B cell (primary cell): ENCODE measurements at regions not wholly inside any gene's neighbourhood (a gene's known extent, or its start where the extent isn't known, plus 50 kb on each side); places are given as distances from the start of the nearest gene placed in this dataset.

Source experiments
- ATAC-seq: fragments of 200-7000 bp; cut with Tn5 transposase; one replicate; pipeline ENCODE4 v1.10.0; 2021; ENCODE audit warnings: low read depth, mild to moderate bottlenecking, moderate number of reproducible peaks, moderate library complexity
- CTCF ChIA-PET: fragments of 350-600 bp; sonication (Branson Sonifier 250); formaldehyde crosslinking; loops from one replicate; lab custom pipeline; 2021; ENCODE audit warnings: antibody characterized with exemption, inconsistent platforms; lab: Charles Lee
- POLR2A ChIA-PET: fragments of 350-600 bp; sonication (Branson Sonifier 250); formaldehyde crosslinking; loops from one replicate; lab custom pipeline; 2021; ENCODE audit warnings: antibody characterized with exemption; lab: Charles Lee
- DNase-seq: peaks from one replicate; pipeline ENCODE4 v3.0.0; 2013
- H2AFZ ChIP-seq: 2 replicates; pipeline ENCODE4 v1.6.1; 2012; ENCODE audit warnings: mild to moderate bottlenecking, low read depth, low read length; ENCODE audit not compliant: insufficient read depth, poor library complexity, severe bottlenecking
- H3K27ac ChIP-seq, 2 donors: 1 replicate in 1 of 2; 2 replicates in 1 of 2; pipeline ENCODE4 v1.5.1; 2012 to 2013; ENCODE audit warnings: low read length in 2 of 2, mild to moderate bottlenecking in 2 of 2, moderate library complexity in 1 of 2
- H3K27me3 ChIP-seq, 4 experiments: fragments of 200-600 bp in 1 of 4; sonication (generic) in 1 of 4; replicated peaks in 1 of 4; 1 replicate in 2 of 4; 2 replicates in 2 of 4; pipeline versions ENCODE4 v1.6.1 to v1.7.0; 2013 to 2016; ENCODE audit warnings: low read length in 3 of 4, mild to moderate bottlenecking in 2 of 4, mixed read lengths in 1 of 4, moderate library complexity in 1 of 4; ENCODE audit not compliant: insufficient read depth in 4 of 4, control insufficient read depth in 3 of 4; ENCODE audit errors: control extremely low read depth in 1 of 4
- H3K36me3 ChIP-seq, 2 experiments: replicated peaks in 1 of 2; 1 replicate in 1 of 2; 2 replicates in 1 of 2; pipeline versions ENCODE4 v1.6.1 to v1.7.1; 2013; ENCODE audit warnings: low read length in 1 of 2; ENCODE audit not compliant: insufficient read depth in 2 of 2, control insufficient read depth in 1 of 2; ENCODE audit errors: control extremely low read depth in 1 of 2, extremely low read depth in 1 of 2
- H3K4me1 ChIP-seq, 2 donors: fragments of 200-600 bp in 1 of 2; sonication (generic) in 1 of 2; 1 replicate in 1 of 2; 2 replicates in 1 of 2; pipeline versions ENCODE4 v1.5.1 to v1.6.1; 2013 to 2017; ENCODE audit warnings: low read length in 2 of 2; ENCODE audit not compliant: control insufficient read depth in 2 of 2, insufficient read depth in 2 of 2
- H3K4me2 ChIP-seq: replicated peaks from 2 replicates; pipeline ENCODE3; 2012; ENCODE audit warnings: mild to moderate bottlenecking, low read depth, low read length; ENCODE audit not compliant: poor library complexity, severe bottlenecking
- H3K4me3 ChIP-seq, 5 experiments: fragments of 200-600 bp in 1 of 5; sonication (generic) in 1 of 5; 1 replicate in 3 of 5; 2 replicates in 2 of 5; pipeline versions ENCODE4 v1.5.1 to v1.7.0; 2011 to 2016; ENCODE audit warnings: low read length in 4 of 5, mild to moderate bottlenecking in 4 of 5, low read depth in 2 of 5, control low read depth in 1 of 5, moderate library complexity in 1 of 5; ENCODE audit not compliant: insufficient read depth in 1 of 5; ENCODE audit errors: control extremely low read depth in 1 of 5, extremely low read depth in 1 of 5
- H3K79me2 ChIP-seq: fragments of 200-600 bp; sonication (generic); one replicate; pipeline ENCODE4 v1.6.0; 2016; ENCODE audit warnings: low read length; ENCODE audit not compliant: control insufficient read depth, insufficient read depth
- H3K9ac ChIP-seq: fragments of 200-600 bp; sonication (generic); 2 replicates; pipeline ENCODE4 v1.6.1; 2017; ENCODE audit warnings: mild to moderate bottlenecking, low read length, moderate library complexity
- H3K9me3 ChIP-seq, 3 donors: one replicate each; pipeline versions ENCODE4 v1.6.1 to v1.7.1; 2013; ENCODE audit warnings: low read length in 2 of 3; ENCODE audit not compliant: control insufficient read depth in 2 of 3, insufficient read depth in 1 of 3; ENCODE audit errors: control extremely low read depth in 1 of 3
- H4K20me1 ChIP-seq: 2 replicates; pipeline ENCODE4 v1.6.0; 2012; ENCODE audit warnings: mild to moderate bottlenecking, low read length; ENCODE audit not compliant: insufficient read depth, control insufficient read depth, poor library complexity, severe bottlenecking
- H3K27ac Mint-ChIP-seq: one replicate; pipeline ENCODE4 v1.8.0; 2021; ENCODE audit warnings: mixed read lengths
- H3K27me3 Mint-ChIP-seq: one replicate; pipeline ENCODE4 v1.8.0; 2021; ENCODE audit warnings: mixed read lengths
- H3K4me1 Mint-ChIP-seq: one replicate; pipeline ENCODE4 v1.8.0; 2021; ENCODE audit warnings: mixed read lengths
- H3K4me3 Mint-ChIP-seq: one replicate; pipeline ENCODE4 v1.8.0; 2021; ENCODE audit warnings: mixed read lengths
- H3K9me3 Mint-ChIP-seq: one replicate; pipeline ENCODE4 v1.8.0; 2022; ENCODE audit warnings: mixed read lengths; ENCODE audit not compliant: insufficient read depth
- EZH2 ChIP-seq: IDR thresholded peaks from 2 replicates; pipeline ENCODE4 v1.6.1; 2012; ENCODE audit warnings: borderline replicate concordance, low read depth, mild to moderate bottlenecking, moderate library complexity, low read length; ENCODE audit not compliant: insufficient read depth, poor library complexity, severe bottlenecking
- WGBS: methylation state at CpG from one replicate; pipeline ENCODE4 v1.1.5; 2013; ENCODE audit warnings: missing lambda C conversion rate; ENCODE audit not compliant: insufficient coverage; 5-methylcytosine and 5-hydroxymethylcytosine counted together
- intact Hi-C: fragments of 100-400 bp; cut with micrococcal nuclease; formaldehyde crosslinking; loops from one replicate; pipeline ENCODE4 v1.10.0; 2022
- TF ChIP-seq, protein P1 (sequence below): fragments of 200-600 bp; IDR thresholded peaks from one replicate; pipeline ENCODE4 v1.8.0; 2022; ENCODE audit warnings: antibody characterized with exemption, mild to moderate bottlenecking

DNA sequence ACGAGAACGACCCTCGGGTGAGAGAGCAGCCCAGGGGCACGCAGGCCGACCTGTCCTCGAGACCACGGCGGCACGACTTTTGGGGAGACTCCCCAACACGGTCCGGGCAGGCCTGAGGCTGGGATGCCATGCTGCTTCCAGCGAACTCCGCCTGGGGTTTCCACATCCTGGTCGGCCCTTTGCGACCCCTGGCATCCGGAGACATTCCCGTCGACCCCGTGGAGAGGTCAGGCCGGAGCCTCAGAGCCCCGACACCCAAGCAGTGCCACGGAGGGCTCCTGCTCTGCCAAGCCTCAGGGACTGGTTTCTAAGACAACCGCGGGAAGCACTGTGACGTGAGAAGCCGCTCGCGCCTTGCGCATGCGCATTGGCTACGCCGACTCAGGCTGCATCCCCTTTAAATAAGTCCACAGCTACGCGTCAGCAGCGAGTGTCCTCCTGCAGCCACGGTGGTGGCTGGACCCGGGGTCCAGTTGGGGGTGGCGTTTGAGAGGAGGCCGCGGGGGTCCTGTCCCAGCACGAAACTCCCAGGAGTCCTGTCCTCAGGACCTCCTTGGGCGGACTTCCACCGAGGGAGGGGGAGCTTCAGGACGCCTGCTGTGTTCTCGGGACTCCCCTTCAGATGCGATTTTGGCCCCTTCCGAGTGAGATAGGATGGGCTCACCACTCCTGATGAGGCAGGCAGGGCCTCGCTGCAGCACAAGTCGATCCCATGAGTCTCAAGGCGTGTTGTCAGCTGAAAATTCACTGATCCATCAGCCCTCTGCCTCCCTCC, 1089.3 kb upstream of the DEFB115 start:
- Histone ChIP-seq H3K79me2 (no peaks in the 10 kb centered on the region), H3K4me2 (no peak overlapping the region), H3K9me3 (peaks cover 0 to 19% (median 0%) of the 10 kb centered on the region in 3 donors), H3K9ac (no peak overlapping the region), H3K4me3 (no peak overlapping the region), H3K36me3 (no peaks in the 10 kb centered on the region), H4K20me1 (no peaks in the 10 kb centered on the region), H2AFZ (no peak overlapping the region), H3K27ac (no peak overlapping the region), H3K4me1 (no peaks in the 10 kb centered on the region), H3K27me3 (no peaks in the 10 kb centered on the region)
- Mint-ChIP-seq H3K4me1 (no peaks in the 10 kb centered on the region), H3K27ac (no peak overlapping the region), H3K27me3 (no peaks in the 10 kb centered on the region), H3K9me3 (peaks cover under 1% of the 10 kb centered on the region), H3K4me3 (no peak overlapping the region)
- DNase-seq (peak; percentile 31), ATAC-seq (no peak)
- intact Hi-C loops: no loop called here
- POLR2A ChIA-PET: no interaction called here
- WGBS: 69% methylated on average over 50 of the region's 50 CpGs
- CTCF ChIA-PET: no interaction called here
- TF ChIP-seq, protein P1, sequence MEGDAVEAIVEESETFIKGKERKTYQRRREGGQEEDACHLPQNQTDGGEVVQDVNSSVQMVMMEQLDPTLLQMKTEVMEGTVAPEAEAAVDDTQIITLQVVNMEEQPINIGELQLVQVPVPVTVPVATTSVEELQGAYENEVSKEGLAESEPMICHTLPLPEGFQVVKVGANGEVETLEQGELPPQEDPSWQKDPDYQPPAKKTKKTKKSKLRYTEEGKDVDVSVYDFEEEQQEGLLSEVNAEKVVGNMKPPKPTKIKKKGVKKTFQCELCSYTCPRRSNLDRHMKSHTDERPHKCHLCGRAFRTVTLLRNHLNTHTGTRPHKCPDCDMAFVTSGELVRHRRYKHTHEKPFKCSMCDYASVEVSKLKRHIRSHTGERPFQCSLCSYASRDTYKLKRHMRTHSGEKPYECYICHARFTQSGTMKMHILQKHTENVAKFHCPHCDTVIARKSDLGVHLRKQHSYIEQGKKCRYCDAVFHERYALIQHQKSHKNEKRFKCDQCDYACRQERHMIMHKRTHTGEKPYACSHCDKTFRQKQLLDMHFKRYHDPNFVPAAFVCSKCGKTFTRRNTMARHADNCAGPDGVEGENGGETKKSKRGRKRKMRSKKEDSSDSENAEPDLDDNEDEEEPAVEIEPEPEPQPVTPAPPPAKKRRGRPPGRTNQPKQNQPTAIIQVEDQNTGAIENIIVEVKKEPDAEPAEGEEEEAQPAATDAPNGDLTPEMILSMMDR: no peak
- TF ChIP-seq EZH2: no peak

GRCh38 chr20:30168800-30169138, 1088.7 kb upstream of the DEFB115 start:
- 90% methylated on average over 10 of the region's 11 CpGs for WGBS
- Mint-ChIP-seq H3K27ac (no peak overlapping the region), H3K4me1 (no peaks in the 10 kb centered on the region), H3K27me3 (no peaks in the 10 kb centered on the region), H3K9me3 (peaks cover 2% of the 10 kb centered on the region), H3K4me3 (no peak overlapping the region)
- H3K27me3 ChIP-seq: no peaks in the 10 kb centered on the region
- no peak overlapping the region for H3K4me2 ChIP-seq
- no peaks in the 10 kb centered on the region for H4K20me1 ChIP-seq
- ATAC-seq (no peak), DNase-seq (no peak)
- H3K4me3 ChIP-seq: no peak overlapping the region
- intact Hi-C loops: no loop called here
- no peaks in the 10 kb centered on the region for H3K79me2 ChIP-seq
- CTCF ChIA-PET: no interaction called here
- peaks cover 0 to 19% (median 0%) of the 10 kb centered on the region in 3 donors for H3K9me3 ChIP-seq
- H3K4me1 ChIP-seq: no peaks in the 10 kb centered on the region
- H3K27ac ChIP-seq: no peak overlapping the region
- no peak overlapping the region for H3K9ac ChIP-seq
- TF ChIP-seq EZH2: no peak
- TF ChIP-seq, protein P1: no peak
- POLR2A ChIA-PET: no interaction called here
- no peaks in the 10 kb centered on the region for H3K36me3 ChIP-seq
- no peak overlapping the region for H2AFZ ChIP-seq
